ENCODE measurements at regions not wholly inside any gene's neighbourhood (a gene's known extent, or its start where the extent isn't known, plus 50 kb on each side); places are given as distances from the start of the nearest gene placed in this dataset.

GRCh38 chr14:101288436-101289229, 272.7 kb upstream of the DIO3 start:
- ATAC-seq: no peak
- no peak overlapping the region for H3K4me3 Mint-ChIP-seq
- H3K27me3 Mint-ChIP-seq: peaks cover 21% of the 10 kb centered on the region
- TF ChIP-seq, protein P1, sequence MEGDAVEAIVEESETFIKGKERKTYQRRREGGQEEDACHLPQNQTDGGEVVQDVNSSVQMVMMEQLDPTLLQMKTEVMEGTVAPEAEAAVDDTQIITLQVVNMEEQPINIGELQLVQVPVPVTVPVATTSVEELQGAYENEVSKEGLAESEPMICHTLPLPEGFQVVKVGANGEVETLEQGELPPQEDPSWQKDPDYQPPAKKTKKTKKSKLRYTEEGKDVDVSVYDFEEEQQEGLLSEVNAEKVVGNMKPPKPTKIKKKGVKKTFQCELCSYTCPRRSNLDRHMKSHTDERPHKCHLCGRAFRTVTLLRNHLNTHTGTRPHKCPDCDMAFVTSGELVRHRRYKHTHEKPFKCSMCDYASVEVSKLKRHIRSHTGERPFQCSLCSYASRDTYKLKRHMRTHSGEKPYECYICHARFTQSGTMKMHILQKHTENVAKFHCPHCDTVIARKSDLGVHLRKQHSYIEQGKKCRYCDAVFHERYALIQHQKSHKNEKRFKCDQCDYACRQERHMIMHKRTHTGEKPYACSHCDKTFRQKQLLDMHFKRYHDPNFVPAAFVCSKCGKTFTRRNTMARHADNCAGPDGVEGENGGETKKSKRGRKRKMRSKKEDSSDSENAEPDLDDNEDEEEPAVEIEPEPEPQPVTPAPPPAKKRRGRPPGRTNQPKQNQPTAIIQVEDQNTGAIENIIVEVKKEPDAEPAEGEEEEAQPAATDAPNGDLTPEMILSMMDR (IDR thresholded peaks at IDR 0.05): no peak
- H3K27ac Mint-ChIP-seq: no peak overlapping the region
- no peak for DNase-seq
- intact Hi-C loops (cut with micrococcal nuclease): no loop called here
- H3K9me3 Mint-ChIP-seq: no peaks in the 10 kb centered on the region
- ChIA-PET POLR2A (no interaction called here), CTCF (no interaction called here)
- H3K4me1 Mint-ChIP-seq (ENCODE audit: low read depth): no peaks in the 10 kb centered on the region
- no peaks in the 10 kb centered on the region for H3K36me3 Mint-ChIP-seq (ENCODE audit: low read depth)

DNA sequence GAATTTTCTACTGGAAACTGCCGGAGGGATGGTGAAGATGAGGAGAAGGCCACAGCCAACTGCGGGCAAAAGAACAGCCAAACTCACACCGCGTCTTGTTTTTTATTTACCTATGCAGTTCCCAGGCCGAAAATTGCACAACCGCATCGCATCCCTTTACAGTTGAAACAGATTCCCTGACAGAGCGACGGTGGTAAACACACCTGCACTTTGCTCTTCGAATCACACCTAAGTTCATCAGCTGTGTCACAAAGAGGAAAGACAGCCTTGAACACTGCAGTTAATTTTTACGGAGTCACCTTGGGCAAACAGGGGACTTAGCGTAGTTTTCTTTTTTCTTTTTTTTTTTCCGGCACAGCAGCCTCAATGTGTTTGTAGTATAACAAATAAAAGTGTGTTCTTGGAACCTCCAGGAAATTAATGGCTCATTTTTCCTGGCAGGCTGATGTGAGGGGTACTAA, 272.0 kb upstream of the DIO3 start:
- no peak overlapping the region for H3K27ac Mint-ChIP-seq
- ATAC-seq (no peak), DNase-seq (no peak)
- ChIA-PET POLR2A (no interaction called here), CTCF (no interaction called here)
- no peak overlapping the region for H3K4me3 Mint-ChIP-seq
- H3K4me1 Mint-ChIP-seq (ENCODE audit: low read depth): no peaks in the 10 kb centered on the region
- intact Hi-C loops (cut with micrococcal nuclease): no loop called here
- no peaks in the 10 kb centered on the region for H3K9me3 Mint-ChIP-seq
- H3K36me3 Mint-ChIP-seq (ENCODE audit: low read depth): no peaks in the 10 kb centered on the region
- peaks cover 21% of the 10 kb centered on the region for H3K27me3 Mint-ChIP-seq
- TF ChIP-seq, protein P1 (IDR thresholded peaks at IDR 0.05): no peak

DNA sequence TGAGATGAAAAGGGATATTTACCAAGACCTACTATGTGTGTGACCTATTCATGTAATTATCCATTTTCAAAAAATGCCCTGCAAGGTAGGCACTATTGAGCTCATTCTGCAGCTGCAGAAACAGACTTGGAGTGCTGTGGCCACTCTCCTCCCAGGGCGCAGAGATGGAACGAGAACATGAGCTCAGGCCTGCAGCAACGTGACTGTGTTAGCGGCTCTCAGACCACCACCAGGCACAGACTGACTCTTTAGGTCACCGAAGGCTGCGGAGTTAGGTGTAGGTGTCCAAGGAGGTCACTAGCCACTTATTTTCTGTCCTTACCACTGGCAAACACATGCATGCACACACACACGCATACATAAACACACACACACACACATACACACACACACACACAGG, 271.4 kb upstream of the DIO3 start:
- Mint-ChIP-seq H3K4me1 (ENCODE audit: low read depth) (no peaks in the 10 kb centered on the region), H3K27me3 (peaks cover 22% of the 10 kb centered on the region), H3K36me3 (ENCODE audit: low read depth) (no peaks in the 10 kb centered on the region), H3K9me3 (no peaks in the 10 kb centered on the region), H3K27ac (no peak overlapping the region), H3K4me3 (no peak overlapping the region)
- POLR2A ChIA-PET: no interaction called here
- CTCF ChIA-PET: no interaction called here
- ATAC-seq: no peak
- no peak for DNase-seq
- intact Hi-C loops (cut with micrococcal nuclease): no loop called here
- TF ChIP-seq, protein P1 (IDR thresholded peaks at IDR 0.05): no peak

DNA sequence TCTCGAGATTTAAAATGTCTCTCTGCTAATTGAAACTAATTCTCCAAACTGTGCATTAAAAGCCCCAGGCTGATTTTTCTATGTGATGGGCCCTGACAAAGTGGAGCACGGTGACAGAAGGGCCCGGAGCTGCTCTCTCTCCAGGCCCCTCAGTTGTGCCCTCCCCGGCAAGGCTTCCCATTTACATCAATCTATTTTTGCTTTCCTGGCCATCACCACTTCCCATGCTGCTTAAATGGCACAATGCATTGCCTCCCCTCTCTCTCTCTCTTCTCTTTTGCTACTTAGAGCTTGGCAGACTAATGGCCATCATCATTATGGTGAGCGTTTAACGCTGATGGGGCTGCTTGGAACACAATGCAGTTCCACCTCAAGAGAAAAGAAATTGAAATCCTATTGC, 270.7 kb upstream of the DIO3 start:
- intact Hi-C loops (cut with micrococcal nuclease): no loop called here
- ATAC-seq: no peak
- no peak for DNase-seq
- Mint-ChIP-seq H3K27me3 (peaks cover 17% of the 10 kb centered on the region), H3K9me3 (no peaks in the 10 kb centered on the region), H3K27ac (no peak overlapping the region), H3K36me3 (ENCODE audit: low read depth) (no peaks in the 10 kb centered on the region), H3K4me1 (ENCODE audit: low read depth) (no peaks in the 10 kb centered on the region), H3K4me3 (no peak overlapping the region)
- ChIA-PET POLR2A (no interaction called here), CTCF (no interaction called here)
- TF ChIP-seq, protein P1 (IDR thresholded peaks at IDR 0.05): no peak

DNA sequence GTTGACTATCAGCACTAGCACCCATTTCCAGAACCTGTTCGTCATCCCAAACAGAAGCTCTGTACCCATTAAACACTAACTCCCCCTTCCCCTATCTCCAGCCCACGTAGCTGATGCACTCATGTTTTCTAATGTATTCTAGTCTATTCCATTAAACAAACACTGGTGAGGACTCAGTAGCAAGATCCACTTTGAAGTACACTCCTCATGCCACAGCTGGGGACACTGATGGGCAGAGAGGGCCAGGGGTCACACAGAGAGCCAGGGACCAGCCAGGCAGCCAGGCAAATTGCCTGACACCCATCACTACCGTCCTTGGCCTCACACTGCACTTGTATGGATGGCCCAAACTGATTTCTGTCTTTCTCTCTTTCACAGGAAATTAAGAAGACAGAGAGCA, 269.9 kb upstream of the DIO3 start:
- Mint-ChIP-seq H3K27ac (no peak overlapping the region), H3K4me1 (ENCODE audit: low read depth) (no peaks in the 10 kb centered on the region), H3K9me3 (peaks cover 3% of the 10 kb centered on the region), H3K36me3 (ENCODE audit: low read depth) (no peaks in the 10 kb centered on the region), H3K27me3 (peaks cover 14% of the 10 kb centered on the region), H3K4me3 (no peak overlapping the region)
- TF ChIP-seq, protein P1 (IDR thresholded peaks at IDR 0.05): no peak
- no peak for ATAC-seq
- intact Hi-C loops (cut with micrococcal nuclease): no loop called here
- CTCF ChIA-PET: no interaction called here
- POLR2A ChIA-PET: no interaction called here
- DNase-seq: no peak
